ENCODE measurements at regions not wholly inside any gene's neighbourhood (a gene's known extent, or its start where the extent isn't known, plus 50 kb on each side); places are given as distances from the start of the nearest gene placed in this dataset.

DNA sequence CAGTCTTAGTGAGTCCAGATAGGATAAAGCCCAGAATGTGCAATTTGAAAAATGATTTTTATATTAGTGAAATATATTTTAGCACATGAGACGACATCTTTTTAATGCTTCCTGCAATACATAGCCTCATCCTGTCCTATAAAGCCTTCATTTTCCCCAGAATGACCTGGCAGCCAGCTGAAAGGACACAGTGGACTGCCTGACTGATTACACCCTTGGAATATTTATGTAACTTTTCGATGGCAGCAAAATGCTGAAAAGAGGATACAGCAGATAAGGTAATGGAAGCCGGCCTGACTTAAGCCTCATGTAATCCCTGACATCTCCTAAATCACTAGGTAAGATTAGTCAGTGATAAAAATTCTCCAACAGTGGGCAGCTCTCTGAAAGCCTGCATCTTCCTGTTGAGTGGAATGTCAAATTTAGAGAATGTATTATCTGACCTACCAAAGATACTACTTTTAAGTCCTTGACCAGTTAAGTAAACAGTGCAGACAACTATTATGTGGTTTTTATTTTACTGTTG is 210.7 kb upstream of the STEAP1 start:
- Histone ChIP-seq H3K36me3 (no peaks in the 10 kb centered on the region), H3K4me3 (no peak overlapping the region), H3K9me3 (no peaks in the 10 kb centered on the region), H3K27me3 (no peaks in the 10 kb centered on the region), H3K4me1 (no peaks in the 10 kb centered on the region), H3K27ac (no peak overlapping the region)
- intact Hi-C loops (cut with DNase I; ENCODE audit: low total_unique reads): no loop called here
- 47 to 73% (median 62%) methylated on average over 3 of the region's 3 CpGs for WGBS, 5 donors
- DNase-seq: no peak
- TF ChIP-seq EP300 (IDR thresholded peaks at IDR 0.05): no peak
- no peak for TF ChIP-seq CTCF (IDR thresholded peaks at IDR 0.05)
- TF ChIP-seq POLR2A (IDR thresholded peaks at IDR 0.05): no peak

DNA sequence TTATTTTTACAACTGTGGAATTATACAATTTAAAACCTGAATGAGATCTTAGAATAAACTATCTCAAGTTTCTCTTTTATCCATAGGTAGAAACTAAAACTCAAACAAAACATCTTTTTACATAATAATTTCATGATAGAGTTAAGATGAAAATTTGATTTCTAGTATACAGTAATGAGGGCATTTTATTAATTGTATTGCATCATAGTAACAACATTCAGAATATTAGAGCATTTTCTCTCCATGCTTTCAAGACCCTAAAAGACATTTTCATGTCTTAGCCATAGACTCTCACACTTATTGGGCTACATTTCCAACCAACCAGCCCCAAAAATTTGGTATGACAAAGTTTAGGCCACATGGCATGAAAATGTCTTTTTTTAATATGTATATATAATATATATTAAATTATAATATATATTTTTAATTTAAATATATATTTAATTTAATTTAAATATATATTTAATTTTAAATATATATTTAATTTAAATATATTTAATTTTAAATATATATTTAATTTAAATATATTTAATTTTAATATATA is 195.7 kb upstream of the STEAP1 start:
- TF ChIP-seq CTCF (IDR thresholded peaks at IDR 0.05) (no peak), EP300 (IDR thresholded peaks at IDR 0.05) (no peak), POLR2A (IDR thresholded peaks at IDR 0.05) (no peak), POLR2AphosphoS5 (IDR thresholded peaks at IDR 0.05) (no peak)
- intact Hi-C loops (cut with DNase I; ENCODE audit: low total_unique reads): no loop called here
- Histone ChIP-seq H3K36me3 (no peaks in the 10 kb centered on the region), H3K27me3 (no peaks in the 10 kb centered on the region), H3K4me3 (no peak overlapping the region), H3K4me1 (no peaks in the 10 kb centered on the region), H3K9me3 (peaks cover 0 to 6% (median 4%) of the 10 kb centered on the region in 4 donors), H3K27ac (no peak overlapping the region)
- no peak for DNase-seq

DNA sequence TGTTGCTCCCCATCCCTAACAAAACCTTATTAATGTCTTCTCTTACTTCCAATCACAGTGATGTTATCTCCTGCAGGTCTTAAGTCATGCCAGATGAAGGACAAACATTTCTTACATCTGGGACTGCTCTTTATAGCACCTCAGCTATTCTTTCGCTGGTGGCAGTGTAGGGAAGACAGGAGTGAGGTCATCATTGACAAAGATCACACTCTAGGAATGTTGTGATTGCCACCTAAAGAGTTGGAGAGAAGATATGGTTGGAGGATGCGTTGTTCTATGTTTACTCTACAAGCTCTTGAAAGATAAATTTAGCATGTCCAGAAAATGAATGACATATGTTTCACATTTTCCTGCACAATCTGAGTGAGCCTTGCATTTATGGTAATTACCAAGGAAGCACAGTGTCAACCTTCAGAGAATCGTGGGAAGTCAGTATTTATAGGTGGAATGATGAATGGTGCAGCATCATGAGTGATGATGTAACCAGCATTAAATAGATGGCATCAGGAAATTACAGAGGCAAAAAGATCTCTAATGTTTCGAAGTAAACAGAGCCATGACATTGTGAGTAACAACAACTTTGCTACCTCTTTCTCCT is 188.1 kb upstream of the STEAP1 start:
- 60 to 75% (median 71%) methylated on average over 4 of the region's 4 CpGs for WGBS, 5 donors

GRCh38 chr7:89975577-89975976 is 178.7 kb upstream of the STEAP1 start:
- H3K9me3 ChIP-seq: no peaks in the 10 kb centered on the region
- 82 to 90% (median 85%) methylated on average over 2 of the region's 2 CpGs for WGBS, 5 donors
- intact Hi-C loops (cut with DNase I; ENCODE audit: low total_unique reads): no loop called here

More for the DNA sequence above, 188.1 kb upstream of the STEAP1 start:
- no peak overlapping the region for H3K27ac ChIP-seq
- H3K9me3 ChIP-seq: no peaks in the 10 kb centered on the region
- no peak overlapping the region for H3K4me3 ChIP-seq
- H3K4me1 ChIP-seq: no peaks in the 10 kb centered on the region
- H3K27me3 ChIP-seq: no peaks in the 10 kb centered on the region
- TF ChIP-seq POLR2A (IDR thresholded peaks at IDR 0.05) (no peak), EP300 (IDR thresholded peaks at IDR 0.05) (no peak), POLR2AphosphoS5 (IDR thresholded peaks at IDR 0.05) (no peak), CTCF (IDR thresholded peaks at IDR 0.05) (no peak)
- H3K36me3 ChIP-seq: no peaks in the 10 kb centered on the region
- intact Hi-C loops (cut with DNase I; ENCODE audit: low total_unique reads): no loop called here
- no peak for DNase-seq

More at GRCh38 chr7:89975577-89975976, 178.7 kb upstream of the STEAP1 start:
- TF ChIP-seq POLR2A (IDR thresholded peaks at IDR 0.05): no peak
- no peak for TF ChIP-seq EP300 (IDR thresholded peaks at IDR 0.05)
- no peak for TF ChIP-seq POLR2AphosphoS5 (IDR thresholded peaks at IDR 0.05)
- no peak for TF ChIP-seq CTCF (IDR thresholded peaks at IDR 0.05)
- Histone ChIP-seq H3K27me3 (no peaks in the 10 kb centered on the region), H3K27ac (no peak overlapping the region), H3K36me3 (no peaks in the 10 kb centered on the region), H3K4me3 (no peak overlapping the region), H3K4me1 (no peaks in the 10 kb centered on the region)
- DNase-seq: no peak
